DND-41 (cell line): ENCODE measurements at regions not wholly inside any gene's neighbourhood (a gene's known extent, or its start where the extent isn't known, plus 50 kb on each side); places are given as distances from the start of the nearest gene placed in this dataset.

ENCODE experiments used
- ATAC-seq: fragments of 200-7000 bp; cut with Tn5 transposase; 3 replicates; pipeline ENCODE4 v1.9.1; 2021; ENCODE audit warnings: low read depth; ENCODE audit not compliant: insufficient read depth
- DNase-seq: peaks from one replicate; pipeline ENCODE4 v3.0.0-alpha.2; 2020
- H2AFZ ChIP-seq: 2 replicates; pipeline ENCODE4 v1.6.0; 2012; ENCODE audit warnings: low read depth, low read length
- H3K27ac ChIP-seq: 2 replicates; pipeline ENCODE4 v1.5.1; 2012; ENCODE audit warnings: low read length, inconsistent platforms
- H3K27me3 ChIP-seq: fragments of 200-600 bp; sonication (generic); 2 replicates; pipeline ENCODE4 v1.6.0; 2012; ENCODE audit warnings: low read length, mild to moderate bottlenecking, inconsistent platforms; ENCODE audit not compliant: insufficient read depth, poor library complexity
- H3K36me3 ChIP-seq: 2 replicates; pipeline ENCODE4 v1.5.1; 2012; ENCODE audit warnings: low read length, inconsistent platforms; ENCODE audit not compliant: insufficient read depth
- H3K4me1 ChIP-seq: 2 replicates; pipeline ENCODE4 v1.5.1; 2012; ENCODE audit warnings: mild to moderate bottlenecking, low read length; ENCODE audit not compliant: insufficient read depth
- H3K4me2 ChIP-seq: 2 replicates; pipeline ENCODE4 v1.6.0; 2012; ENCODE audit warnings: mild to moderate bottlenecking, moderate library complexity, low read length, inconsistent platforms; ENCODE audit not compliant: insufficient read depth
- H3K4me3 ChIP-seq, 2 experiments: fragments of 200-600 bp in 1 of 2; shearing (Covaris generic) in 1 of 2; 2 replicates each; pipeline ENCODE4 v1.5.1; 2012 to 2016; ENCODE audit warnings: inconsistent platforms in 2 of 2, low read length in 2 of 2, mild to moderate bottlenecking in 2 of 2, low read depth in 1 of 2, moderate library complexity in 1 of 2
- H3K79me2 ChIP-seq: 2 replicates; pipeline ENCODE4 v1.6.0; 2012; ENCODE audit warnings: low read length, inconsistent platforms; ENCODE audit not compliant: insufficient read depth
- H3K9ac ChIP-seq: 2 replicates; pipeline ENCODE4 v1.6.0; 2012; ENCODE audit warnings: low read depth, mild to moderate bottlenecking, inconsistent platforms, low read length, moderate library complexity
- H3K9me3 ChIP-seq: 2 replicates; pipeline ENCODE4 v1.5.1; 2012; ENCODE audit warnings: low read length, moderate library complexity, mild to moderate bottlenecking, inconsistent platforms; ENCODE audit not compliant: insufficient read depth, severe bottlenecking
- H4K20me1 ChIP-seq: 2 replicates; pipeline ENCODE4 v1.6.0; 2012; ENCODE audit warnings: low read length; ENCODE audit not compliant: insufficient read depth
- EZH2 ChIP-seq: IDR thresholded peaks from 3 replicates; pipeline ENCODE4 v1.6.1; 2012; ENCODE audit warnings: borderline replicate concordance, low read depth, mild to moderate bottlenecking, moderate library complexity, low read length, inconsistent platforms; ENCODE audit not compliant: severe bottlenecking
- TF ChIP-seq, protein P1 (sequence below): IDR thresholded peaks from 2 replicates; pipeline ENCODE4 v1.5.1; 2012; ENCODE audit warnings: borderline replicate concordance, low read length, moderate library complexity, mild to moderate bottlenecking; ENCODE audit not compliant: poor library complexity, severe bottlenecking; ENCODE audit errors: extremely low read depth

DNA sequence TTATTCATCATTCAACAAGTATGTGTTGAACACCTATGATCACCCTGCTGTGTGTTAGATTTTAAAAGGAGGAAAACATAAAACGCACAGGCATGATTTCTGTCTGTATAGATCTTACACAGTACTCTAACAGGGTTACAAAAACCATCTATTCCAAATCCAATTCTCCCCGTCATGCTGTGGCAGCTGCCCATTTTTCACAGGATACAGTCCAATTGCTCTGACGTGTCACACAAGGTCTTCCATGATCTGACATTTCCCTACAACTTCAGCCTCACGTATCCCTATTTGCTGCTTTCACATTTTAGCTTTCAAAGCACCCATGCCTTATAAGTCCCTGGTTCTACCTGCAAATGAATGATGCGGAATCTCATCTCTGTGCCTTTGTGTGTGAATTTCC is 67.0 kb upstream of the CNTNAP4 start:
- no peaks in the 10 kb centered on the region for H3K9me3 ChIP-seq
- TF ChIP-seq, protein P1, sequence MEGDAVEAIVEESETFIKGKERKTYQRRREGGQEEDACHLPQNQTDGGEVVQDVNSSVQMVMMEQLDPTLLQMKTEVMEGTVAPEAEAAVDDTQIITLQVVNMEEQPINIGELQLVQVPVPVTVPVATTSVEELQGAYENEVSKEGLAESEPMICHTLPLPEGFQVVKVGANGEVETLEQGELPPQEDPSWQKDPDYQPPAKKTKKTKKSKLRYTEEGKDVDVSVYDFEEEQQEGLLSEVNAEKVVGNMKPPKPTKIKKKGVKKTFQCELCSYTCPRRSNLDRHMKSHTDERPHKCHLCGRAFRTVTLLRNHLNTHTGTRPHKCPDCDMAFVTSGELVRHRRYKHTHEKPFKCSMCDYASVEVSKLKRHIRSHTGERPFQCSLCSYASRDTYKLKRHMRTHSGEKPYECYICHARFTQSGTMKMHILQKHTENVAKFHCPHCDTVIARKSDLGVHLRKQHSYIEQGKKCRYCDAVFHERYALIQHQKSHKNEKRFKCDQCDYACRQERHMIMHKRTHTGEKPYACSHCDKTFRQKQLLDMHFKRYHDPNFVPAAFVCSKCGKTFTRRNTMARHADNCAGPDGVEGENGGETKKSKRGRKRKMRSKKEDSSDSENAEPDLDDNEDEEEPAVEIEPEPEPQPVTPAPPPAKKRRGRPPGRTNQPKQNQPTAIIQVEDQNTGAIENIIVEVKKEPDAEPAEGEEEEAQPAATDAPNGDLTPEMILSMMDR = no peak
- TF ChIP-seq EZH2 = no peak
- no peak overlapping the region for H3K4me3 ChIP-seq
- no peaks in the 10 kb centered on the region for H3K79me2 ChIP-seq
- H3K4me2 ChIP-seq = no peak overlapping the region
- DNase-seq = no peak
- no peak overlapping the region for H3K9ac ChIP-seq
- ATAC-seq = no peak
- no peaks in the 10 kb centered on the region for H3K36me3 ChIP-seq
- H3K27me3 ChIP-seq = no peaks in the 10 kb centered on the region
- no peak overlapping the region for H3K27ac ChIP-seq
- no peak overlapping the region for H2AFZ ChIP-seq
- H4K20me1 ChIP-seq = no peaks in the 10 kb centered on the region
- H3K4me1 ChIP-seq = no peaks in the 10 kb centered on the region

DNA sequence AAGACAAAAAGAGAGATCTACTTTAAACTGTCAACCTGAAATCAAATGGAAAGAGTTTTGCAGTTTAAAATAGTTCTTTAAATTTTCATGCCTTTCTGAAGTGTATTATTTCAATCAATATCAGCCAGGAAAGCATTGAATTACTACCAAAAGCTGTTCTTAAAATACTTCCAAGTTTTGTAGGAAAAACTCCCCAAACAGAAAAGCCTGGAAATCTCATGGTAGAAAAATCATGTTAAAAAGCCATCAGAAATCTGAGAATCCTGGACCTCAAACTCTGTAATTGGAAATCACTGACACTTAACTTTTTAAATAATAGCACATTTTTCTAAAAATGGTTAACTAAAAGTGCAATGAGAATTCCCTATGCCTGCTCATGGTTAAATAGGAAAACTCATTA is 63.3 kb upstream of the CNTNAP4 start:
- TF ChIP-seq EZH2 = no peak
- TF ChIP-seq, protein P1 = no peak
- H2AFZ ChIP-seq = no peak overlapping the region
- no peak overlapping the region for H3K4me3 ChIP-seq
- H3K27ac ChIP-seq = no peak overlapping the region
- H3K9ac ChIP-seq = no peak overlapping the region
- no peak overlapping the region for H3K4me2 ChIP-seq
- DNase-seq = no peak
- no peak for ATAC-seq
- H3K79me2 ChIP-seq = no peaks in the 10 kb centered on the region
- H3K27me3 ChIP-seq = no peaks in the 10 kb centered on the region
- H3K4me1 ChIP-seq = no peaks in the 10 kb centered on the region
- H3K36me3 ChIP-seq = no peaks in the 10 kb centered on the region
- H3K9me3 ChIP-seq = no peaks in the 10 kb centered on the region
- H4K20me1 ChIP-seq = no peaks in the 10 kb centered on the region

DNA sequence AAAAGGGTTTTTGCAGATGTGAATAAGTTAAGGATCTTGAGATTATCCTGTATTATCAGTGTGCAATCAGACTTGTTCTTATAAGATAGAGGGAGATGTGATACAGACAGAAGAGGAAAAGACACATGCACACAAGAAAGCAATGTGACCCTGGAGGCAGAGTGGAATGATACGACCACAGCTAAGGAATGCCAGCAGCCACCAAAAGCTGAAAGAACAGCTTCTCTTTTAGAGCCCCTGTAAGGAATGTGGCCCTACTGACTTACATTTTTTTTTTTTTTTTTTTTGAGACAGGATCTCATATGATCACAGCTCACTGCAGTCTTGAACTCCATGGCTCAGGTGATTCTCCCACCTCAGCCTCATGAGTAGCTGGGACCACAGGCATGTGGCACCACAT is 62.3 kb upstream of the CNTNAP4 start:
- H3K36me3 ChIP-seq = no peaks in the 10 kb centered on the region
- H3K9ac ChIP-seq = no peak overlapping the region
- no peaks in the 10 kb centered on the region for H3K9me3 ChIP-seq
- no peaks in the 10 kb centered on the region for H3K79me2 ChIP-seq
- no peak overlapping the region for H2AFZ ChIP-seq
- no peak for ATAC-seq
- no peaks in the 10 kb centered on the region for H4K20me1 ChIP-seq
- H3K27me3 ChIP-seq = no peaks in the 10 kb centered on the region
- H3K27ac ChIP-seq = no peak overlapping the region
- TF ChIP-seq, protein P1 = no peak
- TF ChIP-seq EZH2 = no peak
- no peak for DNase-seq
- H3K4me1 ChIP-seq = no peaks in the 10 kb centered on the region
- no peak overlapping the region for H3K4me2 ChIP-seq
- H3K4me3 ChIP-seq = no peak overlapping the region

DNA sequence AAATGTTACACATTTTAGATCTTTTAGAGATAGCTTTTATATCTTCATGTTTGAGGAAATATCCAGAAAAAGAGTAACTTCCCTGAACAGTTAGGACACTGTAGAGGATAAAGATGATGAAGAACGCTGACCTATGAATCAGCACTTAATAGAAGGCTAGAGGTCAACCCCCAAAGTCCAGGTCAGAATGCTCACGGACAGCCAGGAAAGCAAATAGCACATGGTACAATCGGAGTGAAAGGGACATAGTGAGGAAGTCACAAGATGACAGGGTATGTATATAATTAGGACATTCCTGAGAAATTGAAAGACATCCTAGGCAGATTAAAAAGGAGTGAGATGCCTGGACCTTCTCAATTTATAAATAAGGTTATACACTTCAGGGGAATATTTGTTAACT is 55.1 kb upstream of the CNTNAP4 start:
- Histone ChIP-seq H3K4me1 (no peaks in the 10 kb centered on the region), H3K27me3 (peaks cover 12% of the 10 kb centered on the region), H2AFZ (no peak overlapping the region), H3K36me3 (no peaks in the 10 kb centered on the region), H3K9ac (no peak overlapping the region), H3K9me3 (no peaks in the 10 kb centered on the region), H3K79me2 (no peaks in the 10 kb centered on the region), H4K20me1 (no peaks in the 10 kb centered on the region), H3K4me3 (no peak overlapping the region), H3K27ac (no peak overlapping the region), H3K4me2 (no peak overlapping the region)
- TF ChIP-seq, protein P1 = no peak
- no peak for TF ChIP-seq EZH2
- ATAC-seq (no peak), DNase-seq (no peak)
